ENCODE measurements at regions not wholly inside any gene's neighbourhood (a gene's known extent, or its start where the extent isn't known, plus 50 kb on each side); places are given as distances from the start of the nearest gene placed in this dataset.
"Not testable (repeated sequence)": the region's sequence is repeated elsewhere in the genome, so short reads cannot be mapped to it uniquely, and the experiment has no call there.

DNA sequence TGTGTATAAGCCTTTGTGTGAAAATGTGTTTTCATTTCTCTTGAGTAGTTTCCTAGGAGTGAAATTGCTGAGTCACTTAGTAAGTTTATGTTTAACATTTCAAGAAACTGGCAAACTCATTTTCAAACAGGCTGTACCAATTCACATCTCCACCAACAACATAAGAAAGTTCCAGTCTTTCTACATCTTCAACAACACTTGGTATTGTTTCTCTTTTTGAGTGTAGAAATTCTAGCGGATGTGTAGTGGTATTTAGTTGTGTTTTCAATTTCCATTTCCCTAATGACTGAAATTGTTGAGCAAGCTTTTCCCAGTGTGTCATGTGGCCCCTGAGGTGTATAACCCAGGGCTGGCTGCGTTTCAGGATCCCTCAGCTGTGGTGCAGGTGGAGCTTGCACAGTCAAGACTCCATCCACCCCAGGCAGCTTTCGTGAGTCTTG, 258.5 kb downstream of the PDCD6IP start:
- no peak for TF ChIP-seq MYC (IDR thresholded peaks at IDR 0.05; ENCODE audit: low read depth, low read length)
- TF ChIP-seq, protein P1, sequence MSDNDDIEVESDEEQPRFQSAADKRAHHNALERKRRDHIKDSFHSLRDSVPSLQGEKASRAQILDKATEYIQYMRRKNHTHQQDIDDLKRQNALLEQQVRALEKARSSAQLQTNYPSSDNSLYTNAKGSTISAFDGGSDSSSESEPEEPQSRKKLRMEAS (IDR thresholded peaks at IDR 0.05; ENCODE audit: low read depth, low read length), result no peak
- TF ChIP-seq POLR2A (IDR thresholded peaks at IDR 0.05; ENCODE audit: extremely low read depth, insufficient read length), result no peak
- TF ChIP-seq, protein P2, sequence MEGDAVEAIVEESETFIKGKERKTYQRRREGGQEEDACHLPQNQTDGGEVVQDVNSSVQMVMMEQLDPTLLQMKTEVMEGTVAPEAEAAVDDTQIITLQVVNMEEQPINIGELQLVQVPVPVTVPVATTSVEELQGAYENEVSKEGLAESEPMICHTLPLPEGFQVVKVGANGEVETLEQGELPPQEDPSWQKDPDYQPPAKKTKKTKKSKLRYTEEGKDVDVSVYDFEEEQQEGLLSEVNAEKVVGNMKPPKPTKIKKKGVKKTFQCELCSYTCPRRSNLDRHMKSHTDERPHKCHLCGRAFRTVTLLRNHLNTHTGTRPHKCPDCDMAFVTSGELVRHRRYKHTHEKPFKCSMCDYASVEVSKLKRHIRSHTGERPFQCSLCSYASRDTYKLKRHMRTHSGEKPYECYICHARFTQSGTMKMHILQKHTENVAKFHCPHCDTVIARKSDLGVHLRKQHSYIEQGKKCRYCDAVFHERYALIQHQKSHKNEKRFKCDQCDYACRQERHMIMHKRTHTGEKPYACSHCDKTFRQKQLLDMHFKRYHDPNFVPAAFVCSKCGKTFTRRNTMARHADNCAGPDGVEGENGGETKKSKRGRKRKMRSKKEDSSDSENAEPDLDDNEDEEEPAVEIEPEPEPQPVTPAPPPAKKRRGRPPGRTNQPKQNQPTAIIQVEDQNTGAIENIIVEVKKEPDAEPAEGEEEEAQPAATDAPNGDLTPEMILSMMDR (IDR thresholded peaks at IDR 0.05; ENCODE audit: low read depth, low read length), result no peak
- H3K4me3 ChIP-seq (ENCODE audit: low read depth, low read length), result no peak overlapping the region
- DNase-seq (ENCODE audit: low read depth), result no peak

DNA sequence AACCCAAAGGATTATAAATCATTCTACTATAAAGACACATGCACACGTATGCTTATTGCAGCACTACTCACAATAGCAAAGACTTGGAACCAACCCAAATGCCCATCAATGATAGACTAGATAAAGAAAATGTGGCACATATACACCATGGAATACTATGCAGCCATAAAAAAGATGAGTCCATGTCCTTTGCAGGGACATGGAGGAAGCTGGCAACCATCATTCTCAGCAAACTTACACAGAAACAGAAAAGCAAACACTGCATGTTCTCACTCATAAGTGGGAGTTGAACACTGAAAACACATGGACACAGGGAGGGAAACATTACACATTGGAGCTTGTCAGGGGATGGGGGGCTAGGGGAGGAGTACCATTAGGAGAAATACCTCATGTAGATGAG, 262.6 kb downstream of the PDCD6IP start:
- not testable (repeated sequence) for H3K4me3 ChIP-seq (ENCODE audit: low read depth, low read length); DNase-seq (ENCODE audit: low read depth)

DNA sequence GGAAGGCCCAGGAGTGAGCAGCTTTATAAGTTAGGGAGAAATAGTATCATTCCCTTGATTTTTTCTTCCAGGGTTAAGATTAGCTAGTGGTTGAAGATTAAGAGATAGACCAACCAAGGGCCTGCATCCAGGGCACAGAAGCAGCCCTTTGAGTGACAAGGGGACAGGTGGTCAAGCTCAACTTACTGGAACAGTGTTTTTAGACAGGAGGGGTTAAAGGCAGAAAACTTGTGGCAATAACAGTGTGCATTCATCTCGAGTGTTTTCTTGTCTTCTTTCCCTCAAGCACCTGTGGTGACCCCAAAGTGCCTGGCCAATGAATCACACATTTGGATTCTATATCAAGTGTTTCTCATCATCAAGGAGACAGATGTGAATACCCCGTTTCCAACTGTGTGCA, 267.5 kb downstream of the PDCD6IP start:
- TF ChIP-seq, protein P2 (IDR thresholded peaks at IDR 0.05; ENCODE audit: low read depth, low read length), result no peak
- TF ChIP-seq, protein P1 (IDR thresholded peaks at IDR 0.05; ENCODE audit: low read depth, low read length), result no peak
- TF ChIP-seq POLR2A (IDR thresholded peaks at IDR 0.05; ENCODE audit: extremely low read depth, insufficient read length), result no peak
- no peak for TF ChIP-seq MYC (IDR thresholded peaks at IDR 0.05; ENCODE audit: low read depth, low read length)
- DNase-seq (ENCODE audit: low read depth), result no peak
- no peak overlapping the region for H3K4me3 ChIP-seq (ENCODE audit: low read depth, low read length)

DNA sequence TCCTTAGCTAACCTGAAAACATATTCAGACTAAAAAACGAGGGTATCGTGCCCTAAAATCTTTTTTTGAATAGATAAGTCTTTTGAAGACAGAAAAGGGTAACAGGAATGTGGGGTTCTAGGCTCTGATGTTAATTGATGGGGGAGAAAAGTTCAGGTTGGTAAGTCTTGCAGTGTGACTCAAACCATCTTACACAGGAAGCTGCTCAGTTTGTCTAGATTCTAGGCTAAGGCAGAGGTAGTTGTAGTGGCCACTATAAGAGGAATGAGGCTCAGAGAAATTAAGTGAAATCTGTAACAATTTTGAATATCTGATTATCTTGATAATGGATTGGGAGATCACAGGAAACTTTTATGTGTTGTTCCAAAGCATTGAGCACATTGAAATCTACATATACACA, 267.9 kb downstream of the PDCD6IP start:
- DNase-seq (ENCODE audit: low read depth), result no peak
- no peak for TF ChIP-seq MYC (IDR thresholded peaks at IDR 0.05; ENCODE audit: low read depth, low read length)
- no peak overlapping the region for H3K4me3 ChIP-seq (ENCODE audit: low read depth, low read length)

DNA sequence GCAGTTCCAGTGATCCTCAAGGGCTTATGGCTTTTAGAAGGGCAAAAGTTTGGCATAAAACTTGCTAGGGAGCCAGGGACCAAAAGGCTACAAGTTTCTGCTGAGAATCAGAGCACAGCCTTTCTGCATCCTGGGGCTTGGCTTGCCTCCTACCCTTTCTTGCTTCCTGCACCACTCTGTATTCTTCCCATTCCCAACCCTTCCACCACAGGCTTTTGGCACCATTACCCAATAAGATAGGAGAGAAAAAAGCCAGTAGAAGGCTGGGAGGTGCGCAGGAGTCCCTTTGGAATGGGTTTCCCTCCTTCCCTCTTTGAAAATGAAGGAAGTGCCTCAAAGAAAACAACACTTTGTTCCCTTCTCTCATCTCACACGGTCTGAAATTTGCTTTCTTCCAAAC, 268.6 kb downstream of the PDCD6IP start:
- H3K4me3 ChIP-seq (ENCODE audit: low read depth, low read length), result no peak overlapping the region
- TF ChIP-seq MYC (IDR thresholded peaks at IDR 0.05; ENCODE audit: low read depth, low read length), result no peak
- TF ChIP-seq, protein P2 (IDR thresholded peaks at IDR 0.05; ENCODE audit: low read depth, low read length), result no peak
- TF ChIP-seq, protein P1 (IDR thresholded peaks at IDR 0.05; ENCODE audit: low read depth, low read length), result no peak
- no peak for TF ChIP-seq POLR2A (IDR thresholded peaks at IDR 0.05; ENCODE audit: extremely low read depth, insufficient read length)
- no peak for DNase-seq (ENCODE audit: low read depth)

DNA sequence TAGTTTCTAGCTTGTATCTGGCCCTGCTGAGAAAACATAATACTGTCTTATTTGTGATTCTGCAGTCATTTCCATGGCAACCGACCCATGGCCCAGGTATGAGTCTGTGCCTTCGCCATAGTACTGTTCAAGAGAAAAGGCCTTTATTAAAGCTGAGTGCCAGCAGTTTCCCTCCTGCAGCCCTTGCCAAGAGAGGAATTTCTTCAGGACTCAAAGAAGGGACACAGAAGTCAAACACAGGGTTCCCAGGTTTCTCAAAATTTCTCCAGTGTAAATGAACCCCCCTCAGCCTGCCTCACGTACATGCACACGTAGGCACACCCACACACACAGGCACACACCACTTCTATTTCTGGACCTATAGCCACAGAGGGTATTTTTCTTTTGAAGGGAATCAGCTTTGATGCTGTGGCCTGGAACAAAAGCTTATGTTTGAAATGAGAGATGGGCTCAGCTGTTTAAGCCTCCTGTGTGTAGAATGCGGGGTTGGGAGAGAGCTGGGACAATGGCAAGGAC, 269.2 kb downstream of the PDCD6IP start:
- no peak for DNase-seq (ENCODE audit: low read depth)
- TF ChIP-seq, protein P1 (IDR thresholded peaks at IDR 0.05; ENCODE audit: low read depth, low read length), result no peak
- TF ChIP-seq POLR2A (IDR thresholded peaks at IDR 0.05; ENCODE audit: extremely low read depth, insufficient read length) (no peak), MYC (IDR thresholded peaks at IDR 0.05; ENCODE audit: low read depth, low read length) (no peak)
- TF ChIP-seq, protein P2 (IDR thresholded peaks at IDR 0.05; ENCODE audit: low read depth, low read length), result no peak
- H3K4me3 ChIP-seq (ENCODE audit: low read depth, low read length), result no peak overlapping the region

DNA sequence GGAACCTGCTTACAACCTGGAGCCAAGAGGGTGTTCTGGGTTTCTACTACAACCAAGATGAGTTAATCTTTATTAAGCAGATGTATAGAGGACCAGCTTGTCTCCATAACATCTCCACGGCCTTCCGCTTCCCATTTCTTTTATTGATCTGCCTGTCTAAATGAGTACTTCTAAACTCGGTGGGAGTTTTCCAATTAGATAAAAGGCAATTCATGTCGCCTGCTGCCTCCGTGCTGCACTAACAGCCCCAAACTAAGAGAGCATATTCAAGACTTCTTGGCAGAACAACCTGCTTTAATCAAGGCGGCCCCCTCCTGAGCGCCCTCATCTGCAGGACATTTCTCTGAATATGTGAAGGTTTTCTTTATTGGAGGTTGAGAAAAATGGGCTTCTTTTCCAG, 270.1 kb downstream of the PDCD6IP start:
- TF ChIP-seq POLR2A (IDR thresholded peaks at IDR 0.05; ENCODE audit: extremely low read depth, insufficient read length) (no peak), MYC (IDR thresholded peaks at IDR 0.05; ENCODE audit: low read depth, low read length) (no peak)
- TF ChIP-seq, protein P2 (IDR thresholded peaks at IDR 0.05; ENCODE audit: low read depth, low read length), result no peak
- DNase-seq (ENCODE audit: low read depth), result no peak
- no peak overlapping the region for H3K4me3 ChIP-seq (ENCODE audit: low read depth, low read length)
